ENCODE measurements at regions not wholly inside any gene's neighbourhood (a gene's known extent, or its start where the extent isn't known, plus 50 kb on each side); places are given as distances from the start of the nearest gene placed in this dataset.
A peak's percentile ranks its signal among the peaks of the same experiment; 100 is the strongest.

- DNase-seq (ENCODE audit: low read depth in 1 of 2, low spot score in 1 of 2) (peak in 1 of 2 experiments; percentile 24), FAIRE-seq (no peak), ATAC-seq (no peak)
- CTCF ChIA-PET: interaction anchor here (0.9 to 1.4 kb wide), 2 partner anchors 12 to 111 kb away, joined by 3 read pairs; no protein-coding TSS in a partner anchor
- TF ChIP-seq GATA3 (IDR thresholded peaks at IDR 0.05; ENCODE audit: borderline replicate concordance) (no peak), HOXB13 (CRISPR knock-in tag; IDR thresholded peaks at IDR 0.05; ENCODE audit: low read depth) (no peak), CHD4 (IDR thresholded peaks at IDR 0.05; ENCODE audit: borderline replicate concordance) (no peak), NFE2L2 (conservative IDR thresholded peaks at IDR 0.05; ENCODE audit: low read length) (no peak), NR3C1 (IDR thresholded peaks at IDR 0.05) (no peak), MYC (IDR thresholded peaks at IDR 0.05; ENCODE audit: borderline replicate concordance, low read length) (no peak), RFX5 (IDR thresholded peaks at IDR 0.05) (no peak), CHD2 (IDR thresholded peaks at IDR 0.05; ENCODE audit: low read length, partially characterized antibody) (no peak), TFCP2L1 (CRISPR knock-in tag; IDR thresholded peaks at IDR 0.05) (no peak), ELK1 (IDR thresholded peaks at IDR 0.05; ENCODE audit: low read depth, low read length) (no peak)
- TF ChIP-seq, protein P1, sequence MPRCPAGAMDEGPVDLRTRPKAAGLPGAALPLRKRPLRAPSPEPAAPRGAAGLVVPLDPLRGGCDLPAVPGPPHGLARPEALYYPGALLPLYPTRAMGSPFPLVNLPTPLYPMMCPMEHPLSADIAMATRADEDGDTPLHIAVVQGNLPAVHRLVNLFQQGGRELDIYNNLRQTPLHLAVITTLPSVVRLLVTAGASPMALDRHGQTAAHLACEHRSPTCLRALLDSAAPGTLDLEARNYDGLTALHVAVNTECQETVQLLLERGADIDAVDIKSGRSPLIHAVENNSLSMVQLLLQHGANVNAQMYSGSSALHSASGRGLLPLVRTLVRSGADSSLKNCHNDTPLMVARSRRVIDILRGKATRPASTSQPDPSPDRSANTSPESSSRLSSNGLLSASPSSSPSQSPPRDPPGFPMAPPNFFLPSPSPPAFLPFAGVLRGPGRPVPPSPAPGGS (IDR thresholded peaks at IDR 0.05): no peak
- Histone ChIP-seq H3K4me1 (peaks cover 17% of the 10 kb centered on the region; the same call in 2 of the 3 replicates), H3K9me3 (no peaks in the 10 kb centered on the region), H3K4me2 (no peak overlapping the region), H3K4me3 (no peak overlapping the region), H3K27ac (peak overlapping the region in 1 of 2 experiments; percentile 14; a peak in 1 of 6 replicates)
- 82% methylated on average over 12 of the region's 12 CpGs for WGBS (ENCODE audit: missing lambda C conversion rate)
- POLR2A ChIA-PET: no interaction called here
These were observed 76.0 kb upstream of the CD93 start for GRCh38 chr20:23161968-23162696.

DNA sequence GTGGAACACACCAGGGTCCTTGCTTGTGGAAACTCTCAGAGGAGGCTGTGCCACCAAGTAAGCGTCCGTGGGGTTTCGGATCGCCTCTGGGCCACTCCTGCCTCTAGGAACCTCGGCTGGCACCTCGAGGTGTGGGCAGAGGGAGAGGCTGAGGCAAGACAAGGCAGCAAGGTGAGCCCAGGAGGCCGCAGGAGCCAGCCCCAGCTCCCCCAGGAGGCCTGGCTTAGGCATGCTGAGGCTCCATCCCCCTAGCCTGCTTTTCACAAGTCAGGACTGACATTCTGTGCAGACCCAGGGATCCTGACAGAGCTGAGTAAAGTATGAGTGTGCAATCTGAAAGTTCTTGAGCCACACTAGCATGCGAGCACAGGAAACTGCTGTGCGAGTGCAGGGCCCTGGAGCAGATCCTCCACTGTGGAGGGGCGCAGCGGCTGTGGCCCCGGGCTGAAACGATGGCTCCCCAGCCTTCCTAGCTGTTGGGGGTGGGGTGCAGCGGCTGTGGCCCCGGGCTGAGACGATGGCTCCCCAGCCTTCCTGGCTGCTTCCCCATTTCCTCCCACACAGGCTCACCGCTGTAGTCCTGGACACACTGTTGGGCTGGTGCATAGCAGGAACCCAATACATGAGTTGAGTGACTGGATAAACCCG lies 75.2 kb upstream of the CD93 start:
- FAIRE-seq (no peak), DNase-seq (ENCODE audit: low read depth in 1 of 2, low spot score in 1 of 2) (no peak), ATAC-seq (no peak)
- ChIA-PET CTCF (interaction anchor here (0.9 to 1.4 kb wide), 4 partner anchors 11 to 470 kb away, joined by 3 to 5 read pairs (median 4); no protein-coding TSS in a partner anchor), POLR2A (no interaction called here)
- Histone ChIP-seq H3K9me3 (no peaks in the 10 kb centered on the region), H3K4me2 (no peak overlapping the region), H3K4me3 (no peak overlapping the region), H3K27ac (peak overlapping the region; percentile 14 to 50; a peak in 4 of 6 replicates), H3K4me1 (peaks cover 20% of the 10 kb centered on the region)
- TF ChIP-seq TFCP2L1 (CRISPR knock-in tag; IDR thresholded peaks at IDR 0.05) (no peak), ELK1 (IDR thresholded peaks at IDR 0.05; ENCODE audit: low read depth, low read length) (no peak), GATA3 (IDR thresholded peaks at IDR 0.05; ENCODE audit: borderline replicate concordance) (no peak), FOSL2 (IDR thresholded peaks at IDR 0.05) (no peak), FOSL2 (CRISPR knock-in tag; IDR thresholded peaks at IDR 0.05) (no peak), USF2 (IDR thresholded peaks at IDR 0.05) (no peak), TP53 (CRISPR knock-in tag; IDR thresholded peaks at IDR 0.05) (no peak), CBX8 (IDR thresholded peaks at IDR 0.05) (no peak), BHLHE40 (IDR thresholded peaks at IDR 0.05; ENCODE audit: low read depth, low read length) (no peak), RNF2 (IDR thresholded peaks at IDR 0.05; ENCODE audit: borderline replicate concordance, low read depth) (no peak), PHF8 (IDR thresholded peaks at IDR 0.05; ENCODE audit: borderline replicate concordance, low read depth) (no peak), FOXS1 (CRISPR knock-in tag; IDR thresholded peaks at IDR 0.05) (no peak), KDM5A (IDR thresholded peaks at IDR 0.05) (no peak), ZNF302 (CRISPR knock-in tag; IDR thresholded peaks at IDR 0.05) (no peak), RAD21 (conservative IDR thresholded peaks at IDR 0.05 in 1 of 2, IDR thresholded peaks at IDR 0.05 in 1 of 2) (no peak)
- 68% methylated on average over 18 of the region's 18 CpGs for WGBS (ENCODE audit: missing lambda C conversion rate)
